HepG2 (cell line): ENCODE measurements at regions not wholly inside any gene's neighbourhood (a gene's known extent, or its start where the extent isn't known, plus 50 kb on each side); places are given as distances from the start of the nearest gene placed in this dataset.

ENCODE experiments used
- ASH2L ChIP-seq: fragments of 300-600, 200-600 bp; sonication (generic); IDR thresholded peaks from 2 replicates; pipeline ENCODE4 v1.7.0; 2017; ENCODE audit warnings: low read depth, mild to moderate bottlenecking, moderate library complexity, mixed read lengths, low read length; ENCODE audit not compliant: insufficient read length
- EEA1 ChIP-seq: sonication (generic); formaldehyde crosslinking; IDR thresholded peaks from 2 replicates; pipeline ENCODE4 v1.5.1; 2020; ENCODE audit warnings: mild to moderate bottlenecking, missing genetic modification reagents, borderline replicate concordance
- IKZF1 ChIP-seq: fragments of 450-650 bp; IDR thresholded peaks from 2 replicates; pipeline ENCODE4 v1.7.1; 2016
- KDM4B ChIP-seq: sonication (generic); formaldehyde crosslinking; IDR thresholded peaks from 2 replicates; pipeline ENCODE4 v1.4.0; 2020; ENCODE audit warnings: missing genetic modification reagents
- MYC ChIP-seq: sonication (generic); formaldehyde crosslinking; IDR thresholded peaks from 2 replicates; pipeline ENCODE4 v1.9.0; 2021; ENCODE audit warnings: missing genetic modification reagents, borderline replicate concordance
- ZNF260 ChIP-seq: sonication (generic); formaldehyde crosslinking; IDR thresholded peaks from 2 replicates; pipeline ENCODE4 v1.4.0; 2020; ENCODE audit warnings: missing genetic modification reagents, low read depth, mild to moderate bottlenecking, borderline replicate concordance
- ZNF30 ChIP-seq: sonication (generic); formaldehyde crosslinking; IDR thresholded peaks from 2 replicates; pipeline ENCODE4 v1.5.0; 2020; ENCODE audit warnings: mild to moderate bottlenecking, missing genetic modification reagents
- ZNF44 ChIP-seq: sonication (generic); formaldehyde crosslinking; IDR thresholded peaks from 2 replicates; pipeline ENCODE4 v1.5.1; 2020; ENCODE audit warnings: mild to moderate bottlenecking, missing genetic modification reagents
- ZNF605 ChIP-seq: sonication (generic); formaldehyde crosslinking; IDR thresholded peaks from 2 replicates; pipeline ENCODE4 v1.8.0; 2022; ENCODE audit warnings: mild to moderate bottlenecking, missing genetic modification reagents
- ZNF672 ChIP-seq: sonication (generic); formaldehyde crosslinking; IDR thresholded peaks from 2 replicates; pipeline ENCODE4 v1.8.1; 2022; ENCODE audit warnings: missing genetic modification reagents
- ZNF883 ChIP-seq: sonication (generic); formaldehyde crosslinking; IDR thresholded peaks from 2 replicates; pipeline ENCODE4 v1.5.1; 2020; ENCODE audit warnings: mild to moderate bottlenecking, missing genetic modification reagents; ENCODE audit errors: not compliant biosample characterization

DNA sequence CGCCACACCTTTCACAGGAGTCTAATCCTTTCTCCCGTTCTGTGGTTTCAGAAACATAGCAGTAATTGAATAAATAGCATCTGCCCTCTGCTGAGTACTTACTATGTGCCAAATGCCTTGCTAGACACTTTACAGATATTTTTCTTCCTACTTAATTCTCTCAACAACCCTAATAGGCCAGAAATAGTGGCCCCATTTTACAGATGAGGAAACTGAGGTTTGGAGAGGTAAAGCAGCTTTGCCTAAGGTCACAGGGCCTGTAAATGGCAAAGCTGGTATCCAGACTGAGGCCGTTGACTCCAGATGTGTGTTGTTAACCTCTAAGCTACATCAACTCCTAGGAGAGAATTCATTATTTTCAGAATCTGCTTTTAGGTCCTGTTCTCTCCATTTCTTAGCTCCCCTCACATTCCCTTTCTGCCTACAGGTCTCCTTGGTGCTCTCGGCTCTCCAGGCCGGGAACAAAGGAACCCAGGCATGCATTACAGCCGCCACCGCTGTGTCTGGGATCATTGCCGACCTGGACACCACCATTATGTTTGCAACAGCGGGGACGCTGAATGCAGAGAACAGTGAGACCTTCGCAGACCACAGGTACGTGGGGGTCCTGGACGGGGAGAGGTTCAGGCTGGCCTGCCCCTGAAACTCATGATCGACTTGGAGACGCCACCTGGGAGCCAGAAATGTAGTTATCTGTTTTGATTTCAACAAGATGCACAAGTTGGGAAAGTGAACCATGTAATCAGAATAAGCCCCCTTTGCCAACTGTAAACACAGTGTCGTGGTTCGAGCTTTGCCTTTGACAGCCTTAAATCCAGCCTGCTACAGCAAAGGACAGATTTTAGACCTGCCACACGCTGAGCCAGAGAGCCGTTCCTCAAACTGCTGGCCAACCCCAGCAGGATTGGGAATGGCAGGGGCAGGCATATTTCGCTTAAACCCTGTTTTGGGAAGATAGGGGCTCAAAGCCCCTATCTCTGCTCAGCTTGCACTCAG lies 246.5 kb upstream of the TPM1 start:
- TF ChIP-seq ZNF672 (CRISPR knock-in tag) (no peak), ZNF260 (CRISPR knock-in tag) (no peak), IKZF1 (no peak), ZNF30 (CRISPR knock-in tag) (no peak), MYC (no peak), ZNF605 (no peak), EEA1 (CRISPR knock-in tag) (no peak), ASH2L (no peak), ZNF883 (CRISPR knock-in tag) (no peak), ZNF44 (CRISPR knock-in tag) (no peak), KDM4B (no peak)
